OCI-LY3 (cell line): ENCODE measurements at regions not wholly inside any gene's neighbourhood (a gene's known extent, or its start where the extent isn't known, plus 50 kb on each side); places are given as distances from the start of the nearest gene placed in this dataset.

Source experiments
- H2AFZ ChIP-seq: fragments of 200-600, 300-600 bp; shearing (Covaris generic); 2 replicates; pipeline ENCODE4 v1.6.0; 2014; ENCODE audit warnings: antibody characterized with exemption, low read depth, low read length
- H3K27ac ChIP-seq: fragments of 200-600, 300-600 bp; sonication (generic); 2 replicates; pipeline ENCODE4 v1.5.1; 2014; ENCODE audit warnings: mild to moderate bottlenecking, low read length, moderate library complexity, mixed read lengths
- H3K27me3 ChIP-seq: fragments of 200-600, 300-600 bp; sonication (generic); 2 replicates; pipeline ENCODE4 v1.6.1; 2014; ENCODE audit warnings: low read depth, low read length, mixed read lengths
- H3K36me3 ChIP-seq: fragments of 200-600, 300-600 bp; sonication (generic); replicated peaks from 2 replicates; pipeline ENCODE3; 2014; ENCODE audit warnings: low read depth, low read length, mixed read lengths
- H3K4me1 ChIP-seq: fragments of 300-600, 200-600 bp; sonication (generic); 2 replicates; pipeline ENCODE4 v1.6.1; 2014; ENCODE audit warnings: low read length, mixed read lengths
- H3K4me2 ChIP-seq: fragments of 200-600, 300-600 bp; sonication (generic); 2 replicates; pipeline ENCODE4 v1.6.1; 2014; ENCODE audit warnings: low read length, mixed read lengths
- H3K4me3 ChIP-seq: fragments of 300-600, 200-600 bp; sonication (generic); 2 replicates; pipeline ENCODE4 v1.5.1; 2014; ENCODE audit warnings: antibody characterized with exemption, mild to moderate bottlenecking, low read length, moderate library complexity
- H3K79me2 ChIP-seq: fragments of 300-600, 200-600 bp; shearing (Covaris generic); 2 replicates; pipeline ENCODE4 v1.6.1; 2014; ENCODE audit warnings: mild to moderate bottlenecking, low read length, mixed read lengths
- H3K9ac ChIP-seq: fragments of 300-600, 200-600 bp; shearing (Covaris generic); 2 replicates; pipeline ENCODE4 v1.6.0; 2014; ENCODE audit warnings: mild to moderate bottlenecking, low read length, moderate library complexity
- H3K9me3 ChIP-seq: fragments of 200-600, 300-600 bp; shearing (Covaris generic); 2 replicates; pipeline ENCODE4 v1.6.1; 2014; ENCODE audit warnings: low read length, mixed read lengths; ENCODE audit not compliant: insufficient read depth
- H4K20me1 ChIP-seq: fragments of 200-600, 300-600 bp; sonication (generic); 2 replicates; pipeline ENCODE4 v1.6.1; 2016; ENCODE audit warnings: low read length, mixed read lengths; ENCODE audit not compliant: insufficient read depth
- CTCF ChIP-seq: fragments of 200-600, 300-600 bp; sonication (generic); IDR thresholded peaks from 2 replicates; pipeline ENCODE4 v1.5.1; 2014; ENCODE audit warnings: antibody characterized with exemption, low read length, low read depth
- EZH2phosphoT487 ChIP-seq: fragments of 200-600 bp; shearing (Covaris generic); IDR thresholded peaks from 2 replicates; pipeline ENCODE4 v1.6.1; 2018; ENCODE audit warnings: antibody characterized with exemption, mixed run types, low read depth

GRCh38 chr9:1580215-1580614 lies 434.9 kb upstream of the SMARCA2 start:
- Histone ChIP-seq H3K79me2 (no peaks in the 10 kb centered on the region), H4K20me1 (no peaks in the 10 kb centered on the region), H2AFZ (no peak overlapping the region), H3K4me1 (peaks cover 14% of the 10 kb centered on the region), H3K36me3 (no peaks in the 10 kb centered on the region), H3K9me3 (no peaks in the 10 kb centered on the region), H3K27ac (no peak overlapping the region), H3K27me3 (no peaks in the 10 kb centered on the region), H3K4me3 (peak overlapping the region; percentile 18; the same call in 1 of the 2 replicates), H3K4me2 (peak overlapping the region; percentile 52), H3K9ac (no peak overlapping the region)
- TF ChIP-seq EZH2phosphoT487 (no peak), CTCF (no peak)

GRCh38 chr9:1581926-1582325 lies 433.2 kb upstream of the SMARCA2 start:
- no peaks in the 10 kb centered on the region for H3K27me3 ChIP-seq
- H4K20me1 ChIP-seq: no peaks in the 10 kb centered on the region
- H3K36me3 ChIP-seq: no peaks in the 10 kb centered on the region
- H3K4me2 ChIP-seq: no peak overlapping the region
- no peak overlapping the region for H3K4me3 ChIP-seq
- H2AFZ ChIP-seq: no peak overlapping the region
- no peak overlapping the region for H3K27ac ChIP-seq
- H3K9me3 ChIP-seq: no peaks in the 10 kb centered on the region
- H3K9ac ChIP-seq: no peak overlapping the region
- TF ChIP-seq CTCF (no peak), EZH2phosphoT487 (no peak)
- H3K4me1 ChIP-seq: peaks cover 14% of the 10 kb centered on the region
- H3K79me2 ChIP-seq: no peaks in the 10 kb centered on the region

GRCh38 chr9:1591310-1591709 lies 423.8 kb upstream of the SMARCA2 start:
- Histone ChIP-seq H3K4me2 (no peak overlapping the region), H3K79me2 (no peaks in the 10 kb centered on the region), H3K9ac (no peak overlapping the region), H3K27ac (no peak overlapping the region), H3K9me3 (no peaks in the 10 kb centered on the region), H2AFZ (no peak overlapping the region), H3K4me3 (no peak overlapping the region), H3K4me1 (no peaks in the 10 kb centered on the region), H3K36me3 (no peaks in the 10 kb centered on the region), H3K27me3 (no peaks in the 10 kb centered on the region), H4K20me1 (no peaks in the 10 kb centered on the region)
- TF ChIP-seq CTCF: no peak
- TF ChIP-seq EZH2phosphoT487: no peak

- TF ChIP-seq CTCF (no peak), EZH2phosphoT487 (no peak)
- Histone ChIP-seq H3K79me2 (no peaks in the 10 kb centered on the region), H3K9ac (no peak overlapping the region), H4K20me1 (no peaks in the 10 kb centered on the region), H3K27me3 (no peaks in the 10 kb centered on the region), H3K4me2 (no peak overlapping the region), H3K4me3 (no peak overlapping the region), H3K4me1 (no peaks in the 10 kb centered on the region), H2AFZ (no peak overlapping the region), H3K36me3 (no peaks in the 10 kb centered on the region), H3K9me3 (no peaks in the 10 kb centered on the region), H3K27ac (no peak overlapping the region)
Observed at GRCh38 chr9:1598270-1598669, 416.9 kb upstream of the SMARCA2 start.
